NCI-H2107 treated with DMSO at 0.1 percent for 48 hours (cell line): ENCODE measurements at regions not wholly inside any gene's neighbourhood (a gene's known extent, or its start where the extent isn't known, plus 50 kb on each side); places are given as distances from the start of the nearest gene placed in this dataset.

Source experiments
- DNase-seq: peaks from one replicate; lab custom pipeline; 2025; ENCODE audit not compliant: unreplicated experiment; lab: John Stamatoyannopoulos, UW

DNA sequence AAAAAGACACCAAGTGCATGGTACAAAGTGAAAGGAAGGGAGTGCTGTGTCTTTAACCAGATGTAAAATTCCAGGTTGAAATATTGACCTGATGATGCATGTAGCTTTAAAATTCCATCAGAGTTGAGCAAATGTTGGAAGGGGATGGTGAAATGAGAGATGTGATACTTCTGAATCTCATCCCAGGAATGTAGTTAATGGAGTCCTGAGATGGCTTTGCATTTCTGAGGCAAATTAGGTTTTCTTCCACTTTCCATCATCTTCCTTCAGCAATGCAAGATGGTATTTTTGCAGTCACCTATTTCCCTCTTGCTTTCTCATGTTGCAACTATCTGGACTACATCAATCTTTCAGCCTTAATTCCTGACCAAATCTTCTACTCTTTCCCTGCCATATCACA lies 194.1 kb upstream of the MIR17HG start:
- DNase-seq, result no peak

DNA sequence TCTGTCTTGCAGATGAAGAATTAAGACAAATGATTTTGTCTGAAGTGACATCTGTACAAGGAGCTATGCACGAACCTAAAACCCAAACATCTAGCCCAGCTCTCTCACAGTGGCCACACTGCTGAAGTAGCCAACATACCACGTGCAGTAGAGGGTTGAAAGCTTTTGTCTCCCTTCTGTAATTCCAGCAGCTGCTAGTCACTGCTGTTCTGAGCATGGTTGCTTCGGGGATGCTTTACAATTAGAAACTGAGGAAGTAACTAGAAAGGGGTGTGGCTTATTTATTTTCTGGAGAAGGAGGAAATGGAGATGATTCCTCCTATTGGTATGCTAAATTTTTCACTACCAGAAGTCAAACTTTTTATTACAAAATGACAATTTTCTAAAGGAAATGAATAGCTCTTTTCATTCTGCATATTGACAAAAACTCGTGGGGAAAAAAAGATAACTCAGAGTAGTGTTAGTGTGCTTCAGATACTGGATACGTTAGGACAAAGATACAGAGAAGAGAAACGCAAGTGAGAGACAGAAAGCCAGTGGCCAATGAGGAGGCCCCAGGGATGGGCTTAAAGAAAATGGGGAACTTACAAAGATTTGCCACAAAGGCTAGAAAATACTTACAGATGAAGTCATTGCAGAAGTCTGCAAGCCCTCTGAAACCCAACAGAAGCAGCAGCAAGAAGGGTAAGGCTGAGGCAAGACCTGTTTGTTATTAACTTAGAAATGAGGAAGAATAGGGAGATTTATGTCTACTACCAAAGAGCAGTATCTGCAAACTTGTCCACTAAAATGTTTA lies 192.7 kb upstream of the MIR17HG start:
- no peak for DNase-seq

DNA sequence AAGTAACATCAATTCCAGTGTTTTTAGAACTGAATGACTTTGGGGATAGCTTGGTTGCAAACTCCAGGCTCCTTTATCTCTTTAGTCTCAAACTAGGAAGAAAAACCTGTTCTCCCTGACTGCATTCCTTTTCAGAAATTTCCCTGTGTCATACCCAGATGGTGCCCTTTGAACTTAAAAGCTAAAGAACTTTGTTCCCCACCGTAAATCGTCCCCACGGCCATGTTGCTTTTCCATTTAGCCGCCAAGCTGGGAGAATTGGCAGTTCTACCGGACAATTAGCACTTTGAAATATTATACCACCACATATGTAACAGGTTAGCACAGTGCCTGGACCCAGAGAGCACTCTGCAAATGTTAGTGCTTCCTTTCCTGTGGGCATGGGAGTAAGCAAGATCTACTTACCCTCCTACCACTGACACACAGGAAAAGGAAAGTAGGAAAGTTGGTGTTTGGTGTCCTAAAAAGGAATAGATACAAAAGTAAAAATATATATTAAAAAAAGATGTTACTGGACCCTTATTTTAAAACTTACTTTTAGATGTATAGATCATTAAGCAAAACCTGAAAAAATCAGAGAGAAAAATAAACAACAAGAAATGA lies 191.9 kb upstream of the MIR17HG start:
- no peak for DNase-seq

DNA sequence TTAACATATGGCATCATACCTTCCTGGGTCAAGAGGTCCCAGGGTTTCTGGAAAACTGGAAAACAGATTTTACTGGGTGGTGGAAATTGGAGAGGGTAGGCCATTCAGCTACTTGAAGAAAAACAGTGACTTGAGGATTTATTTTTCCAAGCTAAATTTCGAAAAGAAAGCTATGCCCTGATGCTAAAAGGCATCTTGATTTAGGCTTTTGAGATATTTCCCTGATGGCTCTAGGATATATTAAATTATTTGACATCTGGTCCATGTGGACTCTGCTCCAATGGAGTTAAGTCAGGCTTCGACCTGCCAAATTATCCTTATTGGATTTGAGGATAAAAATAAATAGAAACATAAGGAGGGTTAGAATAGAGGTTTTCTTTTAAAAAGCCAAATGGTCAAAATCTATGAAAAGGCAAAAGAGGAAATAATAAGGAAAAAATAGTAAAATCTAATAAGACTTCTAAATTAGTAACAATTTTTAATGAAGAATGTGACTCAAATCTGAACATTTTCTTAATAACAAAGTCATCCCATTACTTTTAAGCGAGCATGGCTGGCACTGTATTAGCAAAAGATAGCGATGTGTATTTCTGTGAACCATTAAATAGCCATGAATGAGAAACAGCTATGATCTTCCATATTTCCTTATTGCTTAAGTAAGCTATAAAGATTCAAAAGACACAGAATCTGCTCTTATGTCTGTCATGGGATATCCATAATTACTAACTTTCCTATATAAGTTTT lies 190.0 kb upstream of the MIR17HG start:
- no peak for DNase-seq

DNA sequence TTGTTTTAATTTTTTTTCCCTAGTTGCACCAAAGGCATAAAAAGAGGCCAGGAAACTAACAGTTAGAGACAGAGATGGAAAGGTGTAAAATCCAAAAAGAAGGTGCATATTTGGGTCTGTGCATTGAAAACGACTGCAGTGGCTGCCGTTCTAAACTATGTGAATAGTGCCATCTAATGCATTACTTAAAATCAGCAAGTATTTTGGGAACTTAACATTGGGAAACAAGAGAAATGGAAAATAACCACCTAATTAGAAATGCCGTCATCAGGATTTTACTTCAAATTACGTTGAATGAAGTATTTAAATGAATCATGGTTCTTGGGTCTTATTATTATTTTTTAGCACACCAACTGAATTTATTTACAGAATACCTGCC lies 189.5 kb upstream of the MIR17HG start:
- no peak for DNase-seq

DNA sequence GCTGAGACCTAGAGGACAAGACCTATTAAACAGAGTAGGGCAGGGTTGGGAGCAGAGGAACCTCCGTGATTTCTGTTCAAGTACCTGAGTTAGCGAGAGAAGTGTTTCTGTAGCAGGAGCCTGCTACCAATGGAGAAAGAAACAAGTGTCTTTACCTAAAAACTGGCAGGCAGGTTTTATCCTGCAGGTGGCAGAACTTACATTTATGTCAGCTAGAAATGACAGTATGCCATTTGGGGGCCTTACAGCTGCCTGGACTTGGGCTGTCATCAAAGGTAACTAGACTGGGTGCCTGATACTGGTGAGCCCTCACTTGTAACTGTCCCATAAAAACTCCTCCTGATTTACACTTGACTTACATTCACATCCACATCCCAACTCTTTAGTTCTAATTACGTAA lies 185.3 kb upstream of the MIR17HG start:
- no peak for DNase-seq

DNA sequence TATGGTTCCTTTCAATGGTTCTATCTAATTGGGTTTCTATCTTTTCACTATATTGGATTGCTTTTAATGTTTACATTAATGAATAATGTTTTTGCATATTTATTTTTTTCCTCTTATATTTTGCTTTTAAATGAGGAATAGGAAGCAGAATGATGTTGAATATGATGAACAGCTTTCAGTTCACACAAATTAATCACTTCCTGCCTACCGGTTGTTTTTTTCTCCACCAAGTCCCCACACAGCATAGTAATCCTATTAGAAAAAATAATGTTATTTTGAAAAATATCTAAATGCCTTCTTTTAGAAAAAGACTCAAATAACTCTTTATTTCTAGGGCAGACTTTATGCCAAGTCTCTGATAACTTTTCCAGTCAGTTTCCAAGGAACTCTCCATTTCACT lies 184.9 kb upstream of the MIR17HG start:
- DNase-seq, result no peak

DNA sequence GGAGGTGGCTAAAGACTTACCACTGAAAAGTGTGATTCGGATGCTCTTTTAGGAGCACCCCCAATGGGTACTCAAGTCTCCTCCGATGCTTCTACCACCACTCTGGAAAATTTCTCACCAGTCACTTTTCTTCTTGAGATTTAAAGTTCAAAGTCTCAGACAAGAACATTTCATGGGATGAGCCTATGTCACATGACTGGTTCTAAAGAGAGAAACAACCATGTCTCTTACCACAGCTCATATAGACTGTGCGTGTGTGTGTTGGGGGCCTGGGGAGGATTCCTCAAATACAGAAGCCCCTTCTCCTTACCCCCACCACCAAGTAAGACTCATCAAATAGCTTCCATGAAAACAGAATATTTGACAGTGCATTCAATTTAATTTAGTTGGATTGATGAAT lies 181.7 kb upstream of the MIR17HG start:
- no peak for DNase-seq

DNA sequence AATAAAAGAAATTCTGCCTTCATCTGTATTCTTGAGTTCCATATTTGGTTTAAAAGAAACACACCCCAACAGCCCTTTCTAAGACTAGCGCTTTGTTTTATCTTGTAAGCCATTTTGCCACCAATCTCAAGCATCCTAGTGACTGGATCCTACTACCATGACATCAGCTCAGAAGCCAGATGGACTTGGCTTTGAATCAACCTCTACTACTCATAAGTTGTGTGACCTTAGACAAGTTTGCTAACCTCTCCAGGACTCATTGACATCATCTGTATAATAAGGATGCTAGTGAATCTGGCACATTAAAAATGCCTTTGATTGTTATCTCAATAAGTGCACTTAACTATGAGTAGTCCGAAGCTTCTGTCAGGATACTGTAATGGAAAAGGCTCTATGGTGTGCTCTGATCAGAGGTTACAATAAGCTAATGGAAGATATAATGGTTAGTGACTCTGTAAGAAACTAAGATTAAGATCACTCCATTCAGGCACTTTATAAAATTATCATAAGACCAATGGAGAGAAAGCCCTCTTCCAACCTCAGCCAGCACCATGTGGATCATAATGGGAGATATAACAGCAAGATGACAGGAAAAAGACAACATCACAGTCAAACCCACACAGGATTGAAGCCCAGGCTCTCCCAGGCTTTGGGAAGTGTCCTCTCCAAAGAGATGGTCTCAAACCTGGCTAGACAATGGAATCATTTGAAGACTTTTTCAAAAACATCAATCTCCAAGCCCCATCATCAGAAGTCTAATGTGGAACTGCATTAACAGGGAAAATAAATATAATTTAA lies 180.6 kb upstream of the MIR17HG start:
- DNase-seq, result no peak

DNA sequence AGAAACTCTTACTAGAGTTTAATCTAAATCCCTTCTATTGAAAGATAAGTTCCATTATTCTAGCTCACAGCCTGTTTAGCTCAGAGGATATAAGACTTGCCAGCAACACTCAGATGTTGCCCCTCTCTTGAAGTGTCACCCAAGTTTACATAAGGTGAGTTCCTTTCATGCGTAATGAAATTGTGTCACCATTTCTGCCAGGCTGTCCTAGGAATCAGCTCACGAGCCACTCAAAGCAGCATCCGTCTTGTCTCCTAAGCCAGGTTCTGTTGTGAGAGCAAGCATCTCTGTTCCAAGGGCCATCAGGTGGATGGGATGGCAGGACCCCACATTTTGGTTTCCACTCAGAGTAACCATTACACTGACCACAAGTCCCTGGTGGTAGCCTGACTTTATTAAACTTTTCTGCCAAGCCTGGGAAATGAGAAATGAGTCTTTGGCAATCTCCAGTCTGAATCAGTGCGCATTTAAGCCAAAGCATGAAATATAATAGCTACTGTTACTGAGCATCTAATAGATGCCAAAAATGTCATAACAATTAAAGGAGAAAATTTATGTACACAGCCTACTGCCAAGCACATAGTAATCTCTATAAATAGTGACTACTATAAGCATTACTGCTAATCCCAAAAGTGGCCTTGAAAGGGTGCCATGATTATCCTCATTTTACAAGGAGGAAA lies 179.6 kb upstream of the MIR17HG start:
- no peak for DNase-seq

DNA sequence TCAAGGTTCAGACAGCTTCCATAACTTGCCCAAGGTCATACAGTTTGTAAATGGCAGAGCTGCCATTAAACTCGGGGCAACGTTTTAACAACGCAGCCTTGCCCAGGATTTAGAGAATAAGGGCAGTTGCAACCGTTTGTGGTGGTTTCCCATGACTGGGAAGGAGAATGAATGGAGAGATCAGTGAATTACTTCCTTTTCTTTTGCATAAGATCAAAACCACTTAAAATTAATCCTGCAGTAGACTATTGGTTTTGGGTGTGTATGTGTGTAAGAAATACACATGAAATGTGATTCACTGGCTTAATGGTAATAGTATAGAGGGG lies 179.1 kb upstream of the MIR17HG start:
- DNase-seq, result no peak

DNA sequence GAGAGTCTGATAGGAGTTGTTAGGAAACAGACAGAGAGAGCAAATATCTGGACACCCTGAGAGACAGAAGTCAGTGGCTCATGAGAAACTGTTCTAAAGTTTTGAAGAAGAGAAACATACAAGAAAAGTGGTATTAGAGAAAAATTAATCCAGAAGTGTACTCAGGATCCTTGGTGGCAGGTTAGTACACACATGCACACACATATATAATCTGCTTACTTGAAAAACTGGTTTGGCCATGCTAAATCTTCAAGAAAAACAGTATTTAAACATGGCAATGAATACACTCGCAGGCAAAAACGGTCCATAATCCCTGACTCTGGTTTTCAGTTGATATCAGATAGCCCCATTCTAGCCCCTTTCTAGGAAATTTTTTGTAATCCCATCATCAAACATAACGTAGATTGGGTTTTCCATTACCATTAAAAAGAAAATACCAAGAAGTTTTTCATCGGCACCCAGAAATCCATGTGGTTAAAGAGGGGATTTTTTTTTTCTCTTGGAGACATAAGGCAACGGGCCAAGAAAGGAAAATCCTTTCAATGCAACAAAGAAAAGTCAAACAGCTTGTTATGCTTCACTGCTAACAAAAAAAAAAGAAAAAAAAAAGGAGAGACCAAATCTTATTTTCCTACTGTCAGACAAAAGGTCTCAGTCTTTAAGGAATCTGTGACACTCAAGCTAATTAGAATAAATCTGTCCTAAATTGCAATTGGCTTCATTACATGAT lies 178.0 kb upstream of the MIR17HG start:
- no peak for DNase-seq

DNA sequence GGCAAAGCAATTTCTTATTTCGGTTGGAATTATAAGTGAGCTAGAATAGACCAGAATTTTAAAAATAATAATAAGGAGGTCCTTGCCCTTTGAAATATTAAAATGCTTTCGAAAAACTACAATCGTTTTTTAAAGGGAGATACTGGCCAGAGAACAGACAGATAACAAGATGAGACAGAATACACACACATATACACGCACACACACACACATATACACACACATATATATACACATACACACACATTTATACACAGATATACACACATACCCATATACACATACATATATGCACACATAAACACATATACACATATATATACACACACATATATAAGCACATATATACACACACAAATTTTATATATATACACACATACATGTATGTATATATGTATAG lies 175.3 kb upstream of the MIR17HG start:
- no peak for DNase-seq

DNA sequence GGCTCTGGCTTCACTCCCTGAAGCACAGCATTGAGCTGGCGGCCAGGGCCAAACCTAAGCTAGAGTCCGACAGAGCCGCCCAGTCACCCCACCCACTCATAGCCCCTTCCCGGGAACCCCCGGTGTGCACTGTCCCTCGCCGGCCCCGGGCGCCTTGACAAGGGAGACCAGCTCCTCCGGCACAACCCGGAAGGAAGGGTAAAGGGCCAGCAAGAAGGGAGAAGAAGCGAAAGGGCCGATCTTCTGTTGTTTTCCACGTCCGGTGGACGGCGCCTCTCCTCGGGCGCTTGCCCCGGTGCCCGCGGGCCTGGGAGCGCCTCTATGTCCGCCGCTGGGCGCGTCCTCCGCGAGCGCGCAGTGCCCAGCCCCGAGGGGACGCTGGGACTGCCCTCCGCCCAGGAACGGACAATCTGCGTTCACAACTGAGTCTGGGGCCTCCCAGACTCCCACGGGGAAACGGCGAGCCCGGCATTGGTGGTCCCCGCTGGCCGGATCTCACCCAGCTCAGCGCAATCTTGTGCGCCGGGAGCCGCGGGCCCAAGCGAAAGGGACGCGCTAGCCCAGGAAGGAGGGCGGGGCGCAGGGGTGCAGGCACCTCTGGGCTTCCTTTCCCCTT lies 172.5 kb upstream of the MIR17HG start:
- DNase-seq, result no peak

DNA sequence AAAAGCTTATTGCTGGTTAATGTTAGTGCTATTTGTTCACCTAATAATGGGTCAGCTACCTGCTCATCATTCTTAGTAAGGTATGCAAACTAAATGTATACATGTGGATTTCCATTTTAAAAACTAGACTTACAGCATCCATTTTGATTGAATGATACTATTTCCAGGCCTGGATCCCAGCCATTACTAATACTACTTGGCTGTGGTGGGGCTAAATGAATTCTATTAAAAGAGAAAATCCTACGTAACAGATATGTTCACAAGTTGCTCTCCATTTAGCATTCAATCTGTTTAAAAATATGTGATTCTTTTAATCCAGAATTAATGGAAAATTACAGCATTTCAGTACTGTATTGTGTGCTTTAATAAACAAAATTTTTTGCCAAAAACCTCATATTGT lies 169.4 kb upstream of the MIR17HG start:
- no peak for DNase-seq

DNA sequence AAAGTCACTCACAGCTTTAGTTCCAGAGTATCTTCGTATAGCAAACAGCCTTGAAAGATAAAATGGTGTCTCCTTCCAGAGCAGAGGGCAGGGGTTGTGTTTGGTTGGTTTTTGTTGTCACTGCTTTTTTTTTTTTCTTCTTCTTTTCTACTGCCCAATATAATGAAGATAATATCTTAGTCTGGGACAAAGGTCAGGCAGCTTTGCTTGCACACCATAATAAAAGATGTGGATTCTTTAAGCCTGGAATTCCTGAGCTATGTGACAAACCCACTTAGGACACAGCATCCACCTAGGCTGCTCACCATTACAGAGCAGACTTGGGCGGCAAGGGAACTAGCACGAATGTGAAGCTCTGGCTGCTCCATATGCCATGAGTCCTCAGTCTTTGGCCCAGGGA lies 165.6 kb upstream of the MIR17HG start:
- no peak for DNase-seq

DNA sequence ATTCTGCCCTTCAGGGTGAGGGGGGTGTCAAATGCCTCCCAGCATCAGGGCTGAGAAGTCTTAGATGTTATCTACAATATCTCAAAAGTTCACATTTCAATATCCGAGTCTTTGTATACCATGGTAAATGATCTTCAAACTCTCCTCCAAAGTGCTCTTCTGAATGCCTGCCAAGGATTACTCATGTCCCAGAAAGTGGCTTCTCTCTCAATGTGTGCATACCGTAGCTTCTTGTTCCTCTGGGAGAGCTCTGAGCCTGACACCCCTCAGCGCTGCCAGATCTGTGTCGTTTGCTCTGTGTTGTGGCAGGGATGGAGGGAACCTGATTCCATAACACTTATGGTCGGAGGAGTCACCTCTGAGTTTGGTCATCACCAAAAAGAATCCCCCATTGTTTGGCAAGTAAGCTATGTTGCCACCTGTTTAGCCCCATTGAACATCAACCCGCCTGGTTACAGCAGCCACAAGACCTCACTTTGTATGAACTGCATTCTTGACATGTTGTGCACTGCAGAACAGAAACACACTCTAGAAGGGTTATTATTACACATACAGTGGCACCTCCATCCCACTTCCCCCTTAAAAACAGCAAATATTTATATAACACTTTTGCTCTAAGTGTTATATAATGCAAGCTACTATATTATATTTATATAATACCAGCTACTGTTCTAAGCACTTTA lies 163.1 kb upstream of the MIR17HG start:
- no peak for DNase-seq

DNA sequence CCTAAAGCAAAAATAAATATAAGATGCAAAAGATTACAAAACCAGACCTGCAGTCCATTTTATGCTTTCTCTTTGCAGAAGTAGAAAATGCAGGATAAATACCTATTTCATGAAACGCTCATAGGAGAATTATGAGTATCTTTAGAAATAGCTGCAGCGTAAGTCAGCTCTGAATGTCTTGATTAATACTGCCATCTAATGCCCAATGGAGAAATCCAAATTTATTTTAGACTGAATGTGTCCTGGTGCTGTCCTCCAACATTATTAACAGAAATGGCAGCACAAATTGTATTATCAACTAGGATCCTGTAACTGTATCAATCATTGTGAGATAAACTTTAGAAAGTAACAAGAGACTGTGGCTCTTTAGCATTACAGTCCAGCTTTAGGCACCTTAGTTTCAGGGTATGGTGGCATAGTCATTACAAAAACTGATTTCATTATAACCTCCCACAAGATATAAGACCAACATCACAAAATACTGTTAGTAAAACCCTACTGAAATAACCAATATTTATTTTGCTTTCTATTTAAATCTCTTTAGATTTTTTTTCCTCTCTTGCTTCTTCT lies 162.1 kb upstream of the MIR17HG start:
- DNase-seq, result no peak

DNA sequence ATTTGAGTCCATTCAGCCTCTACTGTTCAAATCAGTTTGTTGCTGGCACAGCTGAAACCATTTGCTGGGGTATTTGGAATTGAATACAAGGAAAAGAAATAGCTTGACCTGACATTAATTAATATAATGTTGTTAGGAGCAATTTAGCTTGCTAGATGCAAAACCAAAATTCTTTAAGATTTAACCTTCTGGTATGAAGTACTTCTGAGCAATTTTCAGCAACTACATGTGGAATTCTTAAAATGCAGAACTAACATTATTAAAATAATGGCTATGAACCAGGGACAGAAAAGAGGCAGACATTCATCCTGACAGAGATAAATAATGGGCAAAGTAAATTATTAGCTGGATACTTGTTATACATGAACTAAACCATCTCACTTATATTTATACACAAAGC lies 160.0 kb upstream of the MIR17HG start:
- no peak for DNase-seq
